Heart left ventricle (tissue), 13 donors: ENCODE measurements at regions not wholly inside any gene's neighbourhood (a gene's known extent, or its start where the extent isn't known, plus 50 kb on each side); places are given as distances from the start of the nearest gene placed in this dataset.

Source experiments
- CTCF ChIP-seq, 12 donors: fragments of 200-600 bp; sonication (generic) in 4 of 12; IDR thresholded peaks; one replicate each; pipeline versions ENCODE4 v1.5.0 to v1.8.0; 2018 to 2022; ENCODE audit warnings: antibody characterized with exemption in 12 of 12, mild to moderate bottlenecking in 5 of 12
- POLR2A ChIP-seq, 2 donors: fragments of 450-650 bp; IDR thresholded peaks; one replicate each; pipeline ENCODE4 v1.6.1; 2017; ENCODE audit warnings: antibody characterized with exemption in 2 of 2, mild to moderate bottlenecking in 2 of 2, moderate library complexity in 2 of 2
- donor health status: ischemic (EF 13 %, LVEDD 7.1; RV severe dilation, severe dysfunction).
- donor health status: DM: no; HTN: yes; CAD: no.
- donor health status: DM: no; HTN: no; CAD: no.
- donor health status: ischemic (EF 25% LVEDD 6.9; RV normal size, moderate dysfunction).
- donor health status: ischemic (EF 25% LVEDD 5.7; RV mildly dilated, moderate dysfunction).
- donor health status: ischemic (EF 35%, LVEDD 5.7; RV mildly dilated, moderate dysfunction).
- donor health status: nonischemic (EF 11% LVEDD 7.7; RV severe dilation, severe dysfunction).
- donor health status: DM: yes; HTN: yes; CAD: no.
- donor health status: PGD.
- donor health status: ischemic (EF 29% LVEDD 5.4; RV normal size, mild dysfunction).
- donor health status: nonischemic (EF 23%, LVEDD 6.1; RV moderate dilation, normal function).

- TF ChIP-seq CTCF (IDR thresholded peaks at IDR 0.05) (no peak), POLR2A (IDR thresholded peaks at IDR 0.05) (no peak)
Observed at GRCh38 chr3:110859336-110859735, 212.3 kb upstream of the NECTIN3 start.
